ENCODE measurements at regions not wholly inside any gene's neighbourhood (a gene's known extent, or its start where the extent isn't known, plus 50 kb on each side); places are given as distances from the start of the nearest gene placed in this dataset.

DNA sequence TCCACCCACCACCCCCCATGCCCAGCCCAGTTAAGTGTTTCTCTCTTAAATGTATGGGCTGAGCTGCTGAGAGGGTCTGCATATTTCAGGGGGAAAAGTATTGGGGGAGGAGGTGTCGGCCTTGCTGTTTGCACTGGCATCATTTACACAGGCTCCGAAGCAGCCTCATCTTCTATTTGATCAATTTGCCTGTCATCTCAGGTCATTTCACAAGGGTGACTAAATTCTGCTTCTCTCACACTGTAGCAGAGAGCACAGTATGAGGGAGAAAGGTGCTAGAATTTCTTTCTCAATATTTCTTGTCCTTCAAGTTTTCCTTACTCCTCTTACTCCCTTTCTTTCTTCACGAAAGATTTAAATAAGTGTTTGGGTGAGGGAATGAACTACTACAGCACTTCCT lies 135.9 kb downstream of the AACS start (continued):
- no peak for TF ChIP-seq REST (IDR thresholded peaks at IDR 0.05; ENCODE audit: unreplicated experiment)

DNA sequence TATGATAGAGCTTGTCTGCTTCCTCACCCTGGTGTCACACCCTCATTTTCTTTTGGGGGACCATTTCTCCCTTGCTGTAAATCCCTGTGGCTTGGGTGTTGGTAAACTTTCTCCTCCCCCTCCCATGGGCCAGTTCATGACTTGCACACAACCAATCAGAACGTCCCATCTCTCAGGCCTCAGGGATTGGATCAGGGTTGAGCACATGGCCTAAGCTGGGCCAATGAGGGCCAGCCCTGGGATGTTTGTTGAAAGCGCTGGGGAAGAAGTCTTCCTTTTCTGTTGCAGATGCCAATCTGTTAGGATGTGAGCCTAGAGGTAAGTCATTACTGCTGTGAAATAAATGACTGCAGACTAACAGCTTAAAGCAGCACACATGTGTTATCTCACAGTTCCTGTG lies 136.7 kb downstream of the AACS start:
- Mint-ChIP-seq H3K36me3 (ENCODE audit: low read depth) (peaks cover 44% of the 10 kb centered on the region), H3K27ac (no peak overlapping the region; the same call in 1 of the 2 replicates), H3K4me3 (no peak overlapping the region), H3K4me1 (peaks cover 56% of the 10 kb centered on the region), H3K9me3 (peaks cover 7% of the 10 kb centered on the region; the same call in 2 of the 3 replicates), H3K27me3 (ENCODE audit: insufficient read depth, low read depth, poor library complexity) (peaks cover 7% of the 10 kb centered on the region)
- no peak overlapping the region for H3K4me3 ChIP-seq
- H3K79me2 ChIP-seq (replicated peaks; ENCODE audit: insufficient read depth) = peaks cover 90% of the 10 kb centered on the region
- H3K27ac ChIP-seq (ENCODE audit: low read depth) = no peak overlapping the region
- ATAC-seq (peak; percentile 20; the same call in 2 of the 3 replicates), DNase-seq (ENCODE audit: low spot score) (no peak)
- no peak overlapping the region for H2AFZ ChIP-seq
- no peak overlapping the region for H3K4me2 ChIP-seq
- peaks cover 52% of the 10 kb centered on the region for H4K20me1 ChIP-seq (replicated peaks; ENCODE audit: insufficient read depth)
- H3K27me3 ChIP-seq (ENCODE audit: insufficient read depth) = no peaks in the 10 kb centered on the region
- H3K9me2 ChIP-seq (ENCODE audit: insufficient read depth) = no peaks in the 10 kb centered on the region
- peaks cover 15% of the 10 kb centered on the region; the same call in 1 of the 2 replicates for H3K4me1 ChIP-seq (ENCODE audit: insufficient read depth)
- H3K36me3 ChIP-seq (ENCODE audit: insufficient read depth) = no peaks in the 10 kb centered on the region; the same call in 1 of the 2 replicates
- H3F3A ChIP-seq (replicated peaks; ENCODE audit: low read depth) = no peaks in the 10 kb centered on the region
- TF ChIP-seq NANOG (IDR thresholded peaks at IDR 0.05; ENCODE audit: borderline replicate concordance) = no peak
- no peak for TF ChIP-seq ETS1 (IDR thresholded peaks at IDR 0.05)
- no peak for TF ChIP-seq CREB1 (CRISPR knock-in tag; IDR thresholded peaks at IDR 0.05; ENCODE audit: low read depth)
- no peak for TF ChIP-seq ZNF331 (CRISPR knock-in tag; IDR thresholded peaks at IDR 0.05; ENCODE audit: low read depth)
- TF ChIP-seq JUNB (IDR thresholded peaks at IDR 0.05; ENCODE audit: unreplicated experiment) = no peak
- TF ChIP-seq EZH2 (IDR thresholded peaks at IDR 0.05; ENCODE audit: low read depth, unreplicated experiment) = no peak
- TF ChIP-seq ZNF114 (CRISPR knock-in tag; IDR thresholded peaks at IDR 0.05) = no peak
- no peak for TF ChIP-seq ZNF462 (CRISPR knock-in tag; IDR thresholded peaks at IDR 0.05)
- no peak for TF ChIP-seq CTCF (conservative IDR thresholded peaks at IDR 0.05; ENCODE audit: low read depth in 2 of 2)
